ENCODE measurements at regions not wholly inside any gene's neighbourhood (a gene's known extent, or its start where the extent isn't known, plus 50 kb on each side); places are given as distances from the start of the nearest gene placed in this dataset.
A peak's percentile ranks its signal among the peaks of the same experiment; 100 is the strongest.
"Not testable (repeated sequence)": the region's sequence is repeated elsewhere in the genome, so short reads cannot be mapped to it uniquely, and the experiment has no call there.

DNA sequence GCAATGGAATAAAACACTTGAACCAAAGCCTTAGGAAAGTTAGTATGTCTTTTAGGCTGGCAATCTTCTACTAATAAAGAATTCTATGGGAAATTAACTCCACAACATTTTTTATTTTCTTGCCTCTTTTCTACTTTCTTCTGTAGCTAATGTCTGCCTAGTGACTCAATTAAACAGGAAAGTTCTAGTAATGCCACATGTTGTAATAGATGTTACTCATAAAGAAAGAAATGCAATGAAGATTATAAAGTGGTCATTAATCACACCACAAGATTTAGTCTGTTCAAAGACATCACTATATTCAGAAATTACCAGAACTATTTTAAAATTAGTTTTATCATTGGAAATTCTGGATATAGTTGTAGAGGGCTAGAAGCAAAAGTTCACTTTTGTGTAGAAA lies 329.7 kb downstream of the SI start:
- DNase-seq = no peak

DNA sequence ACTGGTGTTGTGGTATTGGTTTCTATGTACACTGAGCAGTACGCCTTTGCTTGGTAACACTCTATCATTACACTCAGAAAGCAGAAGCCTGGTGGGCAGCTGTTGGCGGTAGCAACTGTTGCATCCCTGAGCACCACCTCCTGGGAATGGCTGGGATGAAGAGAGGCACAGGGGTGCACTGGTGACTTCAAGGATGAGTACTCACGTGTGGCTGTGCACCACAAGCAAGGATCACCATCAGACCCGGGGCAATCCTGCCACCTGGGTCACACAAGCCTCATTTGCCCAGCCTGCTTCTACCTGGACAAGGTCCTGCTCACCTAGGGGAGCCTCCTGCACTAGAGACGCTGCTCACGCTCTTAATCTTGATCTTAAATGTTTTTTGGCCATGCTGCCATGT lies 336.4 kb downstream of the SI start:
- DNase-seq = no peak

DNA sequence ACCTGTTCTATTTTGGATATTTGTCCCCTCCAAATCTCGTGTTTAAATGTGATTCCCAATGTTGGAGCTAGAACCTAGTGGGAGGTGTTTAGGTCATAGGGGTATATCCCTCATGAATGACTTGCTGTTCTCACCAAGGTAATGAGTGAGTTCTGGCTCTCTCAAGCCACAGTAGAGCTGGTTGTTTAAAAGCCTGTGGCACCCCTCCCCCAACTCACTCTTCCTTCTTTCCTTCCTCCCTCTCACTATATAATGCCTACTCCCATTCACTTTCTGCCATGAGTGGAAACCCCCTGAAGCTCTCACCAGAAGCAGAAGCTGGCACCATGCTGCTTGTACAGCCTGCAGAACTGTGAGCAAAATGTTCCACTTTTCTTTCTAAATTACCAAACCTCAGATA lies 341.1 kb downstream of the SI start:
- DNase-seq = no peak

DNA sequence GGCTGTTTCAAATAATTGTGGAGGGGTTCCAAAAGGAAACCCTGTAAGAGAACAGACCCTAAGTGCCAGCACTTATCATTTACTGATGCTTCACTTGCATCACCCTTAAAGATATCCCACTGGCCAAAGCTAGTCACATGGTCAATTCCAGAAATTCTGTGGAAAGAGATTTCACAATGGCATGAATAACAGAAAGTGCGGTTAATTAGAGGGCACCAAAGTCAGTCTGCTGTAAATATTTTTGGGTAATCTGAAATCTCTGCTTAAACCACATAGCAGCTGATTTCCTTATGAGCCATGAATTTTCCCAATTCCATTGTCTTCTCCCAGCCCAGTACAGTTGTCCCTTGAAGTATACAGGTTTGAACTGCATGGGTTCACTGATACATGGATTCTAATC lies 346.1 kb downstream of the SI start:
- peak; percentile 4 for DNase-seq

DNA sequence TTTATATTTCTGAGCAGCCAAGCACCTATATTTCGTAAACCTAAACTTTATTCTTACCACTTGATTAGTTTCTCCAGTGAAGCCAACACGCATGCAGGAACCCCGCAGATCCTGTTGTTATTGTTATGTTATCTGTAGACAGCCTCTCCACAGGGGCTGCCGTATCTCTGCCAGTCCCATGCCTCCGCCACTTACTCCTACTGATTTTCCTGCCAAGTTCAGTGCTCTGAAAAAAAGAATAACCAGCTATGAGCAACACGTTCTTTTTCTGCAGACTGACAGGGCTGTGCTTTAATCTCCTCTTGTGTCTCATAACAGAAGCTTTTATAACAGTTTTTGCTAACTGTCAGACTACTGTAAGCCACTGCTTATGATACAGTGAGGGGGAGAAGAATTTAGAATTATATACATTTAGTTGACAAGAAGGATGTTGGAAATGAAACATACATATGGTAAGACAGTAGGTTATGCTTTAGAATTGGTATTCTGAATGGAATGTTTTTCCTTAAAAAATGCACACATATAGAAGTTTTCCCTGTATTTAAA lies 347.4 kb downstream of the SI start:
- DNase-seq = no peak

DNA sequence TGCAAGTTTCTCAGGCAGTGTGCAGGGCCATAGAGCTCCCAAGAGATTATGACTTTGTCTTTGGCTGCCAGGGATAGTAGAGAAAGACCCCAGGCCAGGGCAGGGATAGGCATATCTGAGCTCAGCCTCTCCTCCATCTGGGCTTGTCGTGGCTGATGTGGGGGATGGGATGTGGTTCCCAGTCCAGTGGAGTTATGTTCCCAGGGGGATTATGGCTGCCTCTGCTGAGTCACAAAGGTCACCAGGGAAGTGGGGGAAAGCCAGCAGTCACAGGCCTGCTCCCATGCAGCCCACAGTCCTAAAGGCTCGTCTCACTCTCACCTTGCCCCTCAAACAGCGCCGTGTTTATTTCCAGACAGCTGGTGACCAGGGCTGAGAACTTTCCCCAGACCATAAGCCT lies 354.9 kb downstream of the SI start:
- no peak for DNase-seq

DNA sequence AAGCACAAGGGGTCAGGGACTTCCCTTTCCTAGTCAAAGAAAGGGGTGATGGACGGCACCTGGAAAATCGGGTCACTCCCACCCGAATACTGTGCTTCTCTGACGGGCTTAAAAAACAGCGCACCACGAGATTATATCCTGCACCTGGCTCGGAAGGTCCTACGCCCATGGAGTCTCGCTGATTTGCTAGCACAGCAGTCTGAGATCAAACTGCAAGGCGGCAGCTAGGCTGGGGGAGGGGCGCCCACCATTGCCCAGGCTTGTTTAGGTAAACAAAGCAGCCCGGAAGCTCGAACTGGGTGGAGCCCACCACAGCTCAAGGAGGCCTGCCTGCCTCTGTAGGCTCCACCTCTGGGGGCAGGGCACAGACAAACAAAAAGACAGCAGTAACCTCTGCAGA lies 375.5 kb downstream of the SI start:
- DNase-seq = not testable (repeated sequence)

DNA sequence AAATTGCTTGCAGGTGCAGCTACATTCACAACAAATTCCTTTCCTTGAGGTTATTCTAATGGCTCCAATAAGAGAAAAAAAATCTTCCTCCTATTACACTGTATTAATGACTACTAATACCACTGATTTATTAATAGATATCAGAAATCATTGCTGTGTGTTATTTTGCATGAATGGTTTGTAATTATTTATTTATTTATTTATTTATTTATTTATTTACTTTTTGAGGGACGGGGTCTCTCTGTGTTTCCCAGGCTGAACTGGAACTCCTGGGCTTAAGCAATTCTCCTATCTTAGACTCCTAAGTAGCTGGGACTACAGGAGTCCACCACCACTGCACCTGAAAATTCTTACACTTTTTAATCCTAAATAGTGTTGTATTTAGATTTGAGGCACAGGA lies 390.4 kb downstream of the SI start:
- no peak for DNase-seq

DNA sequence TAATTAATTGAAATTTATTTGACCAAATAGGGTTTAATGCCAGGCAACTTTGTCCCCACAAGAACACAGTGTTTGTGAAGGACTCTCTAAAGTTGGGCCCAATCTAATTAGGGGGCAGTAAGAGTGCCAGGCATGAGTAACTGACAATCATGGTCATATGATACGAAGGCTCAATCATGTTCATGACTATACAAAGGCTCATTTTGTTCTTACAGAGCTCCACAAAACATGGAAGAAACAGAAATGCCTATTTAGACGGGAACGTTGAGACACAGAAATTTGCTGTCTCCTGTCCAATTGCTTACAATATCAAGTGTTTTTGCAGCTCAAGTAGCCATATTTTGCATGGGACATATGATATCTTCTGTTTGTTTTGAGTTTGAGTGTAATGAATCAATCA lies 391.1 kb downstream of the SI start:
- no peak for DNase-seq

DNA sequence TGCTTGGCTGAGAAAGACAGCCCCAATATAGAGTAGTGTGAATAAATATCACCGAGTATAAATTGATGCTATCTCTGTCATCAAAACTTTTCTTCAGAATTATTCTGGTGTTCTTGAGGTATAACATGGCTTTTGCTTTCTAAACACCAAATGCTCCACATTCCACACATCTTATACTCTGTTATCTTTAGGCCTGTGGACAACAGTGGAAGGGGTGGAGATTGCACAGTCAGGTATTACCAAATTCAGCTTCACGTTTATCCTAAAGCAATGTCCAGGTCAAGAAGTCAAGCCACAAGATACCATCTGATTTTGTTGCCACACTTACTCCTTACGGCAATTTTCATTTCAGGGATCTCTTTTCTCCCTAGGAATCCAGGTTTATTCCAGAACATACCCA lies 394.8 kb downstream of the SI start:
- DNase-seq = no peak

DNA sequence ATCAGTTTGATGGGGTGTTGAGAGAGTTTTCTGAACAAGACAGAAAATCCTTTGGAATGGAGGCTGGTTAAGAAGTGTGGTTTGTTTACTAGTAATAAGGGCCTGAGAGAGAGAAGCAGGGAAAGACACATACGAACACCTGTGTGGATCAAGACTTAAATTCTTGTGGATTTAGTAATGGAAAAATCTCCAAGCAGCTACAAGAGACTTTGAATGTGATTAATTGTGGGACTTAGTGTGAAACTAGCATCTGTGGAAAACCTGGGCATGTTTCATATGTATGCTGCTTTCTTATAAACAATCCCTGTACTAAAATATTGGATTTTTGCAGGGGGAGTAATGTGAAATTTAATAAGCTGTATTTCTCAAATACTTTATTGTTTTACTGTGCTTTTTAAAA lies 399.1 kb downstream of the SI start:
- no peak for DNase-seq

DNA sequence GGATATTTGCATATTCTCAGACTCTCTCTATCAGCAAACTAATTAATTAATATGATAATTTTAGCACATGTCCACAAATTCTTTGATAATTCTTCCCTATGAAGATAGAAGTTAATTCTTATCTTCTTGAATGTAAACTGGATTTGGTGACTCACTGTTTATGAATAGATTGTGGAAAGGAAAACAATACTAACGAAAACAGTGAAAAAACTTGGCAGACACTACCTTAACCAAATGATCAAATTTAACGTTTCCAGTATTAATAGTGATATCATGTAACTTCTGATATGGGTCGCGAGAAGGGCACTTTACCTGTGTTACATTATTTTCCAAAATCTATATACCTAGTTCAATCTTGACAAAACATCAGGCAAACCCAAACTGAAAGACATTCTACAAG lies 401.0 kb downstream of the SI start:
- no peak for DNase-seq

DNA sequence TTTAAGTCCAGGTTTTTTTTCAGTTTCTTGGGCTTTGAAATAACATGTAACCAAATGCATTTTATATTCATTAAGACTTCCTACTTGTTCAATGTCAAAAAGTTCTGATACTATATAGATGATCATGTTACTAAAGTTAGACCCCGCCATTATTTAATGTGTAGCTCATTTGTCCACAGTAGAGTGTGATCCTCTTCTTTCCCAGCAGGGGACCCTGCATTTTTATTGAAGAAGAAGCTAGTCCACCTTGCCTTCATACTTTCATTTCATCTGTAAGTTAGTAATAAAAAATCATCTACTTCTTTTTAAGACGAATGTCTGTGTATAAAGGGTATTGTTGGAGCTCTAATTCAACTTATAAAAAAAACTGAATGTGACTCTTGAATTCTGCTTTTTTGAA lies 404.6 kb downstream of the SI start:
- DNase-seq = no peak

DNA sequence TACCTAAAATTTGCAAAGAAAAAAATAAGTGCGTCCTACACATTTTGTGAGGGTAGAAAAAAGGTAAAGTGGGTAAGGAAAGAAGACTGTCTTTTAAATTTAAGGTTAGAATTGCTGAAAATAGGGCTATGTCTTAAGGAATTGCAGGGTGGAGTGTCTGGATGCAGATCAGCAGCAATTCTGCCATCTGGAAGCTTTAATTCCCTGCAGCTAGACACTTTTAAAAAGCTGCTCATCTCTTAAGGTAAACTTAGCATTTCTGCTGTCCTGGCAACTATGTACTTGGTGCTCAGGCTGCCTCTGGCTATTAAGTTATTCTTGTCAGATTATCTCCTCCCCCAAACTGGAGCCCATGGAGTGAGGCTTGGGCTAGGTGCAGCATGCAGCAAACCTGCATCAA lies 420.2 kb downstream of the SI start:
- DNase-seq = no peak

DNA sequence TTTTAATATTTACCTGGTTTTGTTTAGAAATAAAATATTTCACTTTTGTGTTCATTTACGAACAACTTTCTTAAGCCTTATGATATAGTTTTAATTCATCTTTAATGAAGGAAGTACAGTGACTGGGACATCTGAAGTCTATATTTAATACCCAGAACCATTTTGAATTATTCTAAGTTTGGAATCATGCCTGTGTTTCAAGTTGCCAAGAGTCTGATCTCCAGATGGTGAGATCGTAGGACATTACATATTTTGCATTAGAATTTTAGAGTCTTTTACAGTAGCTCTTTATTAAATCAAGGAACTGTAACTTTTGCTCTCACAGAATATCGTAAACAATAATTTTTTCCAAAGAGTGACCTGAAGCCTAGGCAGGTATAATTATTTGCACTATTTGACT lies 420.7 kb downstream of the SI start:
- DNase-seq = no peak

DNA sequence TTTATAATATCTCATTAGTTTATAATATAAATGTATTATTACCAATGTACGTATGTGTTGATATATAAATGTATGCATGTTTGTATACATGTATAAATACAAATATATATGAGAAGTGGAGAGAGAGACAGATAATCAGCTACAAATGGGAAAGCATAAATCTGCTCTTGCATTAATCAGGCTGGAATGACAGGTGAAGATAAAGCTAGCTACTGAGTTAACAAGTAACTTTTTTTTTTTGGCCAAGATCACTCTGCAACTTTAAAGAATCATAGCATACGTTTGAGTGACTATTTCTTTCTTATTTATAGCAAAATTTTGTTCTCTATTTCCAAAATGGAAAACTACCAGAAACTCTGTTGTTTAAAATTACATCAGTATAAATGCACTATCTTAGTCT lies 422.8 kb downstream of the SI start:
- no peak for DNase-seq

DNA sequence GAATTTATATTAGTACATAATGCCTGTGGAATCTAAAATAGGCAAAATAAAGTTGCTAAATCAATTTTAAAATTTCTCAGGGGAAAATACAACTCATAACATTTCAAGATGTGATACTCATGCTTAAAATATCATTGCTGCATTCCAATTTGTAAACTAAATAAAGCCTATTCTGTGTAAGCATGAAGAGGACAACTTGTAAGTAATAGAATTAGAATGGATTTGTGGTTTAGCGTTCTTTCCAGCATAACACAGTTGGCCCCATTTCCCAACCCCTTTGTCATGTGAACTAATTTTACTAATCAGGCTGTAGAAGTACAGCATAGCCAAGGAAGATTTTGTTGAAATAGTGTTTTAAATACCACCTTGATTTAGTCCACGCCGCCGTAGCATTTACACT lies 437.2 kb downstream of the SI start:
- DNase-seq = peak; percentile 76

DNA sequence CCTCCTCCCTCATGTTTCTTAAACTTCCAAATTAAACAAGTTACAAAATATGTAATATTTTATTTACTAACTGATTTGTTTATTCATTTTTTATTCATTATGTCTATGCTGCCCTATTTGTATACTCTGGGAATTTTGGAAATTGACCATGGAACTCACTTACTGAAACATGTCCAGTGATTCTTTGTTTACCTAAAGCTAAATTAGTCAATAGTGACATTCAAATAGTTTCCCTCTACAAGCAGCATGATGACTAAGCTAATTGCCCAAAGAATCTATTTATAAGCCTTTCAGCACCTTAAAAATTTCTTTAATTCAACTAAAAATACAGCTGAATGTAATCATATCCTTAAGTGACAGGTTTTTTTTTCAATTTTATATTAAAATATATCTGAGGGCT lies 437.7 kb downstream of the SI start:
- DNase-seq = peak; percentile 35

DNA sequence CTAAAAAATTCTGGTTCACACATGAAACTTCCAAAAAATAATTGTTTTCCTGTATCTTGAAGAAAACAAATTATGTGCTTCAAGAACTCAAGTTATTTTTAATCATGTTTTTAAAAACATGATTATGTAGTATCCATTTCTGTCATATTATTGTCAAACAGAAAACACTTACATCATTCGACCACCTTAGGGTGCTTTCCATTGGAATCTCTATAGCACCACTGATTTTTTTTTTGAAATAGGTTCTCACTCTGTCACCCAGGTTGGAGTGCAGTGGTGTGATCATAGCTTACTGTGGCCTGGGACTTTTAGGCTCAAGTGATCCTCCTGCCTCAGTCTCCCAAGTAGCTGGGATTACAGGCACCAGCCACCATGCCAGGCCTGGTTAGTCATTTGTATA lies 457.3 kb downstream of the SI start:
- no peak for DNase-seq

DNA sequence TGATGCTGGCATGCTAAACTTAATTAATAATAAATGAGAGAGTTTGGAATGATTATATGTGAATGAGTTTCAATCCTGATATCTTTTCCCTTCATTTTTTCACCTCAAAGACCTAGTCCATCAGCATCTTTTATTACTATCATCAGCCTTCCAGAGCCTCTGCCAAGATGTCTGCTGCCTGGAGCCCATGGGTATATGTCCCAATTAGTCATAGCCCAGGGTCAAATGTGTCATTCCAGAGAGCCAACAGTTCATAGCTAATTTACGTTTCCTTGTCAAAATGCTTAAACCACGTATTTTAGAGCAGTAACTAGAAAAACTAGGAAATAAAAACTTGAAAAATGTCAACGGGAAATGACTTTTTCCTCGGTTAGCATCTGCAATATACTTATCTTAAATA lies 457.9 kb downstream of the SI start:
- DNase-seq = no peak

DNA sequence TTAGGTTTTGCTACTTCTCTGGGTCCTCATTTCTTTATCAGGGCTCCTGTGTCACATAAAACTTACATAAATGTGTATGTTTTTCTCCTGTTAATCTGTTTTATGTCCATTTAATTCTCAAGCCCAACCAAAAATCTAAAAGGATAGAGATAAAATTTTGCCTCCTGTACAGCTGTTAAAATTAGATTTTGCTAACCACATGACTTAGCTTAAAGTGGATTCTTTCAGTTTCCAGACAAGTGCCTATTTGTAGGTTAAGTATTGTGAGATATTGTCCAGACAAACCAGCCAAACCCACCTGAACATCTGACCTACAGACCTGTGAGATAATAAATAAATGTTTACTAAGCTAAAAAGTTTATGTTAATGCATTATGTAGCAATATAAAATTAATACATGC lies 465.5 kb downstream of the SI start:
- no peak for DNase-seq

DNA sequence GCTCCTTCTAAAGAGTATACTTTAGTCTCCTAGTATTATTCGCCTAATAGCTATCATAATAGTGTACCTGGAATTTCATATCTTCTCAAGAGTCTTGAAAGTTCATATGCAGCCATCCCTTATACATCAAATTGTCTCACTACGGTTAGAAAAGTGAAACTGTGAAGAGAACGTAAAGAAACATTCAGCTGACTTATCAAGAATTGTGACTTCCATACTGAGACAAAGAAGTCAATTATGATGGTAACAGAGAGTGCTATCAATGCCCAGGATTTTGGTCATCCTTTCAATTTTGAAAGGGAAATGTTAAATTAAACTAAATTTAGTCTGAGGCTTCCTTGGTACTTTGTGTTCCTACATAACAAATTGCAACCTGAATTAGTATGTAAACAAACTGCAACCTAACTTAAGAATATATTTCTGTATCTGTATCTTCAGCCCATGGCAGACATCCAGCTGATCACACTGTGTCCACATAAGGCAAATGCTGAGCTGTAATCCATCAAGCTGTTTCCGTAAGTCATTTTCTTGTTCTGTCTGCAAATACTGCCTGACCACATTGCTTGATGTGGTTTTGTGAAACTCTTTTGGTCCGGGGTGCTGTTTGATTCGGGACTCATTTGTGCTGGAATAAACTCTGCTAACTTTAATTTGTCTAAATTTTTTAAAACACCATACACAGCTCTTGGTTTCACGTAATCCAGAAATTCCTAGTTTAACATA lies 469.6 kb downstream of the SI start:
- DNase-seq = no peak

DNA sequence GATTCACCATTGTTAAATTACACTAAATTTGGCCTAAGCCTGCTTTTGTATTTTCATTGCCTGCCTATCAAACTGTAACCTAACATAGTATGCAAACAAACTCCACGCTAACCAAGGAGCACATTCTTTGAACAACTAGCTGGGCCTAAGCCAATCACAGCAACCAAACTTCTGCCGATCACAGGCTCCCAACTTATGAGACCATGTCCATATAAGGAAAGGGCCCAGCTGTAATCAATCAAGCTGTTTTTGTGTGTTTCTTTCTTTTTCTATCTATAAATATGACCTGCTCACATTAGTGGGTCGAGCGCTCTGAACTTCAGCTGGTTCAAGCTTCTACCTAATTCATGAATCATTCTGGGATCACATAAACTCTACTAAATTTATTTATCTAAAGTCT lies 473.6 kb downstream of the SI start:
- no peak for DNase-seq

DNA sequence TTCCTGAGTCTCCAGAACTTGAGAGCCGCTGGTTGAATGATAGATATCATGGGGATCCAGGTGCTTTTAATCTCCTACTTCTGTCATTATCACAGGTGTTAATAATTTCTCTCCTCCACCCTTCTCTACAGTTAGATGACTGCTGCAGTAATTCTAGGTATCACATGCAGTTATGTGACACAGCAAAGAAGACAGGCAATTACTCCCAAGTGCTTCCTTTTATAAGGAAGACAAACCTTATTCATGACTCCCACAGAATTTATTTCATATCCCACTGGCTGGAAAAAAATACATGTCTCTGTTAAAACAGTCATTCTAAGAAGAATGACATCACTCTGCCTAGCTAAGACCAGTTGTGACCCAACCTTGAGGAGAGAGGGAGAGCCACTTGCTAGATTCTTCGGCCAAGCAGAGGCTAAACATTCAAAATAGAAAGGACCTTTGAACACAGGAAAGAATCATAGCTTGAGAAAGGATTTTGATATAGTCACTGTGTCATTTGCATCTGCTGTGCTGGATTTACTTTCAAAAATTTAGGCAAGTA lies 500.6 kb downstream of the SI start:
- no peak for DNase-seq

DNA sequence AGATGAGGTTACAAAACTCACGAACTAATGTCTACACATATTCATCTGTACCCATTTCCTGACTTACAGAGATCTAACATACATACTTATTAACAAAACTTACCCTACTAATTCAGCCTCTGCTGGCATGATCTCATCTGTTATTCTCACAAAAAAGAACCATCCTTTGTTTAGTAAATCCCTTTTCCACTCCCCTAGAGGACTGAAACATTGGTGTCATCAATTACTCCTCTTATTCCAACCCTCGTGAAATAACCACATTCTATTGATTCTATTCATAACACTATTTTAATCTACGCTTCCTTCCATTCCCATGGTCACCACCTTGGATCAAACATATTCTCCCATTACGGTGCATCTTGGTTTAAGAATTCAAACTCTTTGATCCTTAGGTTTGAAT lies 505.9 kb downstream of the SI start:
- no peak for DNase-seq
